HG02798 (cell line): ENCODE measurements at regions not wholly inside any gene's neighbourhood (a gene's known extent, or its start where the extent isn't known, plus 50 kb on each side); places are given as distances from the start of the nearest gene placed in this dataset.
"Not testable (repeated sequence)": the region's sequence is repeated elsewhere in the genome, so short reads cannot be mapped to it uniquely, and the experiment has no call there.

Experiments used
- ATAC-seq: cut with Tn5 transposase; IDR thresholded peaks from one replicate; pipeline ENCODE4 v1.9.1; 2021; ENCODE audit warnings: mild to moderate bottlenecking; ENCODE audit not compliant: unreplicated experiment, poor library complexity

- ATAC-seq = no peak
These were observed 123.1 kb upstream of the CXorf66 start for GRCh38 chrX:140088438-140088837.

- peak; percentile 39 for ATAC-seq
These were observed 122.6 kb upstream of the CXorf66 start for GRCh38 chrX:140087875-140088274.

- ATAC-seq = no peak
These were observed 121.4 kb upstream of the CXorf66 start for GRCh38 chrX:140086691-140087090.

- ATAC-seq = not testable (repeated sequence)
These were observed 109.5 kb upstream of the CXorf66 start for GRCh38 chrX:140074851-140075250.

- ATAC-seq = no peak
These were observed 105.7 kb upstream of the CXorf66 start for GRCh38 chrX:140071037-140071436.

- ATAC-seq = no peak
These were observed 100.8 kb upstream of the CXorf66 start for GRCh38 chrX:140065961-140066662.

GRCh38 chrX:140064993-140065392, 99.7 kb upstream of the CXorf66 start:
- no peak for ATAC-seq

GRCh38 chrX:140057001-140057411, 91.7 kb upstream of the CXorf66 start:
- ATAC-seq = peak; percentile 91

- no peak for ATAC-seq
These were observed 88.5 kb upstream of the CXorf66 start for GRCh38 chrX:140053846-140054245.

GRCh38 chrX:140050906-140051305, 85.6 kb upstream of the CXorf66 start:
- no peak for ATAC-seq

- no peak for ATAC-seq
These were observed 75.1 kb upstream of the CXorf66 start for GRCh38 chrX:140040386-140040785.

GRCh38 chrX:140038842-140039241, 73.5 kb upstream of the CXorf66 start:
- no peak for ATAC-seq

- ATAC-seq = no peak
These were observed 69.6 kb upstream of the CXorf66 start for GRCh38 chrX:140034916-140035315.

- ATAC-seq = no peak
These were observed 57.2 kb upstream of the CXorf66 start for GRCh38 chrX:140022482-140022881.

GRCh38 chrX:140019134-140019533, 53.8 kb upstream of the CXorf66 start:
- ATAC-seq = not testable (repeated sequence)
